Ishikawa (cell line): ENCODE measurements at regions not wholly inside any gene's neighbourhood (a gene's known extent, or its start where the extent isn't known, plus 50 kb on each side); places are given as distances from the start of the nearest gene placed in this dataset.

Source experiments
- CEBPB ChIP-seq: IDR thresholded peaks from 2 replicates; pipeline ENCODE4 v1.6.1; 2012
- RAD21 ChIP-seq: IDR thresholded peaks from 2 replicates; pipeline ENCODE4 v1.6.1; 2012; ENCODE audit warnings: low read depth
- TF ChIP-seq, protein P1 (sequence below): IDR thresholded peaks from 2 replicates; pipeline ENCODE4 v1.6.1; 2012

DNA sequence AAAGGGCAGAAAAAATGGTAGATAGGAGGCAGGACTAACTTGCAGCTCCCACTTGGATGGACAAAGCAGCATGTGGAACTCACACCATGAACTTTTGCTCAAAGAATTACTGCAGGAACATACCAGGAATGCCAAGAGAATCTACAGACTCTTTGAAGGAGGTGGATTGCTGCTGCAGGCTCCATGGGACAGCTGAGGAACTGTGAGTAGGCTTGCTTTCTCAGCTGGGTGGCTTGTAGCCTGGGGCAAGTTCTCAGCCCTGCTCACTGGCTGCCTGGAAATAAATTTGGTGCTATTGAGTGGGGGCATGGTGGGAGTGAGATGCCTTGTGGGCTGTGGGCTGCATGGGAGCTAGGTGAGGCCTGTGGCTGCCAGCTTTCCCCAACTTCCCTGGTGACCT, 574.5 kb downstream of the PRELID2 start:
- no peak for TF ChIP-seq CEBPB
- no peak for TF ChIP-seq RAD21
- TF ChIP-seq, protein P1, sequence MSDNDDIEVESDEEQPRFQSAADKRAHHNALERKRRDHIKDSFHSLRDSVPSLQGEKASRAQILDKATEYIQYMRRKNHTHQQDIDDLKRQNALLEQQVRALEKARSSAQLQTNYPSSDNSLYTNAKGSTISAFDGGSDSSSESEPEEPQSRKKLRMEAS, result no peak
